A549 (cell line): ENCODE measurements at regions not wholly inside any gene's neighbourhood (a gene's known extent, or its start where the extent isn't known, plus 50 kb on each side); places are given as distances from the start of the nearest gene placed in this dataset.

ENCODE experiments used
- EP300 ChIP-seq, 2 experiments: fragments of >200 bp; sonication (Bioruptor Twin); formaldehyde crosslinking; IDR thresholded peaks; 2 replicates in 1 of 2; 3 replicates in 1 of 2; pipeline ENCODE4 v1.6.1; 2016 to 2017
- NR3C1 ChIP-seq: fragments of >200 bp; sonication (Bioruptor Twin); formaldehyde crosslinking; IDR thresholded peaks from 3 replicates; pipeline ENCODE4 v1.6.1; 2017
- POLR2A ChIP-seq: IDR thresholded peaks from 2 replicates; pipeline ENCODE4 v1.6.1; 2012; ENCODE audit warnings: mild to moderate bottlenecking, low read length
- TF ChIP-seq, protein P1 (sequence below): fragments of >200 bp; sonication (Bioruptor Twin); formaldehyde crosslinking; IDR thresholded peaks from 3 replicates; pipeline ENCODE4 v1.5.1; 2016
- TF ChIP-seq, protein P2 (sequence below): fragments of >200 bp; sonication (Bioruptor Twin); formaldehyde crosslinking; IDR thresholded peaks from 3 replicates; pipeline ENCODE4 v1.6.1; 2016
- TF ChIP-seq, protein P3 (sequence below): fragments of 200-600 bp; sonication (generic); IDR thresholded peaks from 2 replicates; pipeline ENCODE4 v1.6.1; 2016; ENCODE audit warnings: antibody characterized with exemption, mild to moderate bottlenecking, moderate library complexity

DNA sequence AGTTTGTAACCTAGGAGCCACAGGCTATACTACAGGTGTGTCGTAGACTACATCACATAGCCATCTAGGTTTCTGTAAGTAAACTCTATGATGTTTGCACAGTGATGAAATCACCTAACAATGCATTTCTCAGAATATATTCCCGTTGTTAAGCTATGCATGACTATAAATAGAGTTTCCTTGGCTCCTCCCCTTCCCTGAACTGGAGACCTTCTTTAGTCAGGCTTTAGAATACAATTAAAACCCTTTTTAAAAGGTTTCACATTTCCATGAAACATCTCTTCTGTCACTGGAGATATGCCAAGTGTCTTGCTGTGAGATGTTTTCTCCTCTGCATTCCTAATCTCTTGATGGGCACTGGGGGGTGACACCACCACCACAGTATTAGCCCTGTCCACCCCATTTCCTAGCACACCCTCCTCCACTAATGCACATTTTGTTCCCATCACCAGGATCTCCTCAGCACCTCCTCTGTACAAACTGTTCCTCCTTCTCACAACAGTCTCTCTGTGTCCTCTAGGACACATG is 334.6 kb upstream of the CPEB2 start:
- TF ChIP-seq, protein P1, sequence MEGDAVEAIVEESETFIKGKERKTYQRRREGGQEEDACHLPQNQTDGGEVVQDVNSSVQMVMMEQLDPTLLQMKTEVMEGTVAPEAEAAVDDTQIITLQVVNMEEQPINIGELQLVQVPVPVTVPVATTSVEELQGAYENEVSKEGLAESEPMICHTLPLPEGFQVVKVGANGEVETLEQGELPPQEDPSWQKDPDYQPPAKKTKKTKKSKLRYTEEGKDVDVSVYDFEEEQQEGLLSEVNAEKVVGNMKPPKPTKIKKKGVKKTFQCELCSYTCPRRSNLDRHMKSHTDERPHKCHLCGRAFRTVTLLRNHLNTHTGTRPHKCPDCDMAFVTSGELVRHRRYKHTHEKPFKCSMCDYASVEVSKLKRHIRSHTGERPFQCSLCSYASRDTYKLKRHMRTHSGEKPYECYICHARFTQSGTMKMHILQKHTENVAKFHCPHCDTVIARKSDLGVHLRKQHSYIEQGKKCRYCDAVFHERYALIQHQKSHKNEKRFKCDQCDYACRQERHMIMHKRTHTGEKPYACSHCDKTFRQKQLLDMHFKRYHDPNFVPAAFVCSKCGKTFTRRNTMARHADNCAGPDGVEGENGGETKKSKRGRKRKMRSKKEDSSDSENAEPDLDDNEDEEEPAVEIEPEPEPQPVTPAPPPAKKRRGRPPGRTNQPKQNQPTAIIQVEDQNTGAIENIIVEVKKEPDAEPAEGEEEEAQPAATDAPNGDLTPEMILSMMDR, result no peak
- no peak for TF ChIP-seq POLR2A
- no peak for TF ChIP-seq NR3C1
- TF ChIP-seq, protein P2, sequence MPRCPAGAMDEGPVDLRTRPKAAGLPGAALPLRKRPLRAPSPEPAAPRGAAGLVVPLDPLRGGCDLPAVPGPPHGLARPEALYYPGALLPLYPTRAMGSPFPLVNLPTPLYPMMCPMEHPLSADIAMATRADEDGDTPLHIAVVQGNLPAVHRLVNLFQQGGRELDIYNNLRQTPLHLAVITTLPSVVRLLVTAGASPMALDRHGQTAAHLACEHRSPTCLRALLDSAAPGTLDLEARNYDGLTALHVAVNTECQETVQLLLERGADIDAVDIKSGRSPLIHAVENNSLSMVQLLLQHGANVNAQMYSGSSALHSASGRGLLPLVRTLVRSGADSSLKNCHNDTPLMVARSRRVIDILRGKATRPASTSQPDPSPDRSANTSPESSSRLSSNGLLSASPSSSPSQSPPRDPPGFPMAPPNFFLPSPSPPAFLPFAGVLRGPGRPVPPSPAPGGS, result no peak
- no peak for TF ChIP-seq EP300 (IDR thresholded peaks at IDR 0.05)
- TF ChIP-seq, protein P3, sequence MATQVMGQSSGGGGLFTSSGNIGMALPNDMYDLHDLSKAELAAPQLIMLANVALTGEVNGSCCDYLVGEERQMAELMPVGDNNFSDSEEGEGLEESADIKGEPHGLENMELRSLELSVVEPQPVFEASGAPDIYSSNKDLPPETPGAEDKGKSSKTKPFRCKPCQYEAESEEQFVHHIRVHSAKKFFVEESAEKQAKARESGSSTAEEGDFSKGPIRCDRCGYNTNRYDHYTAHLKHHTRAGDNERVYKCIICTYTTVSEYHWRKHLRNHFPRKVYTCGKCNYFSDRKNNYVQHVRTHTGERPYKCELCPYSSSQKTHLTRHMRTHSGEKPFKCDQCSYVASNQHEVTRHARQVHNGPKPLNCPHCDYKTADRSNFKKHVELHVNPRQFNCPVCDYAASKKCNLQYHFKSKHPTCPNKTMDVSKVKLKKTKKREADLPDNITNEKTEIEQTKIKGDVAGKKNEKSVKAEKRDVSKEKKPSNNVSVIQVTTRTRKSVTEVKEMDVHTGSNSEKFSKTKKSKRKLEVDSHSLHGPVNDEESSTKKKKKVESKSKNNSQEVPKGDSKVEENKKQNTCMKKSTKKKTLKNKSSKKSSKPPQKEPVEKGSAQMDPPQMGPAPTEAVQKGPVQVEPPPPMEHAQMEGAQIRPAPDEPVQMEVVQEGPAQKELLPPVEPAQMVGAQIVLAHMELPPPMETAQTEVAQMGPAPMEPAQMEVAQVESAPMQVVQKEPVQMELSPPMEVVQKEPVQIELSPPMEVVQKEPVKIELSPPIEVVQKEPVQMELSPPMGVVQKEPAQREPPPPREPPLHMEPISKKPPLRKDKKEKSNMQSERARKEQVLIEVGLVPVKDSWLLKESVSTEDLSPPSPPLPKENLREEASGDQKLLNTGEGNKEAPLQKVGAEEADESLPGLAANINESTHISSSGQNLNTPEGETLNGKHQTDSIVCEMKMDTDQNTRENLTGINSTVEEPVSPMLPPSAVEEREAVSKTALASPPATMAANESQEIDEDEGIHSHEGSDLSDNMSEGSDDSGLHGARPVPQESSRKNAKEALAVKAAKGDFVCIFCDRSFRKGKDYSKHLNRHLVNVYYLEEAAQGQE, result no peak
